Stimulated activated naive CD8-positive, alpha-beta T cell treated with anti-CD3 and anti-CD28 coated beads, Interleukin-15, Interleukin-2, amounts not matched to agents 100 ng/mL and 50 ng/mL, for 24 hours (primary cell): ENCODE measurements at regions not wholly inside any gene's neighbourhood (a gene's known extent, or its start where the extent isn't known, plus 50 kb on each side); places are given as distances from the start of the nearest gene placed in this dataset.
"Not testable (repeated sequence)": the region's sequence is repeated elsewhere in the genome, so short reads cannot be mapped to it uniquely, and the experiment has no call there.

Source experiments
- H3K27ac Mint-ChIP-seq: one replicate; pipeline ENCODE4 v1.8.0; 2021; ENCODE audit warnings: mild to moderate bottlenecking, mixed read lengths
- H3K27me3 Mint-ChIP-seq: one replicate; pipeline ENCODE4 v1.8.0; 2021; ENCODE audit warnings: mixed read lengths
- H3K36me3 Mint-ChIP-seq: one replicate; pipeline ENCODE4 v1.8.0; 2021; ENCODE audit warnings: low read depth, mixed read lengths
- H3K4me1 Mint-ChIP-seq: one replicate; pipeline ENCODE4 v1.8.0; 2021; ENCODE audit warnings: low read depth, mixed read lengths
- H3K4me3 Mint-ChIP-seq: one replicate; pipeline ENCODE4 v1.8.0; 2021; ENCODE audit warnings: mild to moderate bottlenecking, mixed read lengths
- H3K9me3 Mint-ChIP-seq: one replicate; pipeline ENCODE4 v1.8.0; 2021; ENCODE audit warnings: mixed read lengths

DNA sequence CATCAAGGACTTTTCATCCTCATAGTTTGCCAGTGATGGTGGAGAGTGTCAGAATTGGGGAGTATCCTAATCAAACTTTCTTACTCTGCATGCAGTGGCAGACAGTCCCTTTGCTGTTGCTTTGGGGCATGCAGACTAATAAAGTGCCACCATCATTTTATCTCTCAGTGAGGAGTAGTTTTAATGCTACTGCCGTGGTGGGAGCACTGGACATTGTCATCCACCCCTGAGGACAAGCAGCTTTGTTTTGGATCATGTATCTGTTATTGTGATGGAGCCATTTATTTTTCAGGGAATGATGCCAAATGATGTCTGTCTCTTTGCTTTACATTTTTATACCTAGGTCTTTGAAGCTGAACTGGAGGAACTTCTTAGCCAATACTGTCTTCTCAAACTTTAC lies 1226.9 kb downstream of the FOXD4L5 start:
- H3K36me3 Mint-ChIP-seq, H3K4me3 Mint-ChIP-seq, H3K27ac Mint-ChIP-seq, H3K9me3 Mint-ChIP-seq, H3K4me1 Mint-ChIP-seq, H3K27me3 Mint-ChIP-seq: not testable (repeated sequence)

DNA sequence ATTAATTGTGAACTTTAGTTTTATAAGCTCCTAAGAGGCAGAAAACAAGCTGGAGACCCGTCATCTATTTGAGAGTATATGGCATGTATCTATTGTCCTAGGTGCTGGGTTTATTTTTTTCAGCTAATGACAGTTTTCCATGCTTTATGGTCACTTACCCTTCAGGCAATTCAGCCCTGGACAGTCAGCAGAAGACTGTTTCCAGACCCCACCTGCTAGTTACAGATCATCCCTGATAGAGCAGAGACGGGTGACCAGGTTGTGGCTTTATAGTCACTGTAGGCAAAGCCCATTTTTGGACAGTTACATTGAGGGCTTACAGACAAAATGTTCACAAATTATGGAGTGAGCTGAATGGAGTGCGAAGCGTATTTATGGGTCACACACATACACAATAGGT lies 1227.5 kb downstream of the FOXD4L5 start:
- no peaks in the 10 kb centered on the region for H3K36me3 Mint-ChIP-seq
- no peaks in the 10 kb centered on the region for H3K9me3 Mint-ChIP-seq
- no peaks in the 10 kb centered on the region for H3K4me1 Mint-ChIP-seq
- no peak overlapping the region for H3K4me3 Mint-ChIP-seq
- no peak overlapping the region for H3K27ac Mint-ChIP-seq
- no peaks in the 10 kb centered on the region for H3K27me3 Mint-ChIP-seq

DNA sequence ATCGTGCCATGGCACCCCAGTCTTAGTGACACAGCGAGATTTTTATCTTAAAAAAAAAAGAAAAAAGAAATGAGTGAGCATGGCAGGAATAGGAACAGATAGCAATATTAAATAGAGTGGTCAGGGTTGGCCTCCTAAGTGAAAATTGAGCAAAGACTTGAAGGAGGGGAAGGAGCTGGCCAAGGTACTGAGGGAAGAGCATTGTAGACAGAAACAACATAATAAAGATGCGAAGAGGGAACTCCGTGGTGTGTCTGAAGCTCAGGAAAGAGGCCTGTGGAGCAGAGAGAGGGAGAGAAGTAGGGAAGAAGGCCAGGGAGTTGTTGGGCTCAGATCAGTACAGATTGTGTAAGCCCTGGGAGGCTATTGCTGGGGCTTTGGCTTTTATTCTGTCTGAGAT lies 1256.1 kb downstream of the FOXD4L5 start:
- H3K27ac Mint-ChIP-seq, H3K4me3 Mint-ChIP-seq, H3K27me3 Mint-ChIP-seq, H3K36me3 Mint-ChIP-seq, H3K4me1 Mint-ChIP-seq, H3K9me3 Mint-ChIP-seq: not testable (repeated sequence)

DNA sequence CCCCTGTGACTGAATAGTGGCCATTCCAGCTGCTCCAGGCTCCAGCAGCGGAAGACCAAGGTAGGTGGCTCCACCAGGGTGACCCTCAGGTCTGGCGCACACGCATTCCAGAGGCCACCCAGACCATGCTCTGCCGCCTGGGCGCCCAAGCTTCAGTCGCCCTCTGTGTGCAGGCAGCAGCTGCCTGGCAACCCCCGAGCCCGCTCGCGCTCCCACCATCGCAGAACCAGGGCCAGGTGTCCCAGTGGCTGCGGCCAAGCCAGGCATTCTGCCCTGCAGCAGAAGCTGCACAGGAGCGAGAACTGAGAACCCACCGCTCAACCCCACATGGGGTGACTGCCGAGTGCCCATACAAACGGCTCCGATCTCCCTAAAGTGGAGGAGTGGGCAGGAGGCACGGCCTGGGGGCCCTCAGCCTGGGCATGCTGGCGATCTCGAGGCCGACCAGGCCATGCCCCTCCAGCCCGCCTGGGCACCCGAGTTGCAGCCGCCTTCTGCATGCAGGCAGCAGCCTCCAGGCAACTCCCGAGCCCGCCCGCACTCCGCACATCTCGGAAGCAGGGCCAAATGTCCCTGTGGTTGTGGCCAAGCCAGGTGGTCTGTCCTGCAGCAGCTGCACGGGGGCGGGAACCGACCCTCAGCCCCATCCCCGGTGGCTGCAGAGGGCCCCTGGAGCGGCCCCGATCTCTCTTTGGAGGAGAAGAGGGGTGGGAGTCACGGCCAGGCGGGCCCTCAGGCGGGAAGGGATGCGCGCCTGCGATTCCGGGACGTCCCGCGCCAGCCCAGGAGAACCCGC lies 1264.1 kb downstream of the FOXD4L5 start:
- H3K4me1 Mint-ChIP-seq, H3K27ac Mint-ChIP-seq, H3K36me3 Mint-ChIP-seq, H3K27me3 Mint-ChIP-seq, H3K4me3 Mint-ChIP-seq, H3K9me3 Mint-ChIP-seq: not testable (repeated sequence)

DNA sequence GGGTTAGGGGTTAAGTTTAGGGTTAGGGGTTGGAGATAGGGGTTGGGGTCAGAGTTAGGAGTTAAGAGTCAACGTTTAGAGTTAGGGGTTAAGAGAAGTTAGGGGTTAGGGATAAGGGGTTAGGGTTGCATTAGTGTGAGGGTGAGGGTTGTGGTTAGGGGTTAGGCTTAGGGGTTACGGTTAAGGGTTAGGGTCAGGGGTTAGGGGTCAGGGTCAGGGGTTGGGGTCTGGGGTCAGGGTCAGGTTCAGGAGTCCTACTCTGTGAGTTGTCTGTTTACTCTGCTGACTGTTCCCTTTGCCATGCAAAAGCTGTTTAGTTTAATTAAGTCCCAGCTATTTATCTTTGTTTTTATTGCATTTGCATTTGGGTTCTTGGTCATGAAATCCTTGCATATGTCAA lies 1267.3 kb downstream of the FOXD4L5 start:
- not testable (repeated sequence) for H3K36me3 Mint-ChIP-seq, H3K4me1 Mint-ChIP-seq, H3K27me3 Mint-ChIP-seq, H3K4me3 Mint-ChIP-seq, H3K27ac Mint-ChIP-seq, H3K9me3 Mint-ChIP-seq

DNA sequence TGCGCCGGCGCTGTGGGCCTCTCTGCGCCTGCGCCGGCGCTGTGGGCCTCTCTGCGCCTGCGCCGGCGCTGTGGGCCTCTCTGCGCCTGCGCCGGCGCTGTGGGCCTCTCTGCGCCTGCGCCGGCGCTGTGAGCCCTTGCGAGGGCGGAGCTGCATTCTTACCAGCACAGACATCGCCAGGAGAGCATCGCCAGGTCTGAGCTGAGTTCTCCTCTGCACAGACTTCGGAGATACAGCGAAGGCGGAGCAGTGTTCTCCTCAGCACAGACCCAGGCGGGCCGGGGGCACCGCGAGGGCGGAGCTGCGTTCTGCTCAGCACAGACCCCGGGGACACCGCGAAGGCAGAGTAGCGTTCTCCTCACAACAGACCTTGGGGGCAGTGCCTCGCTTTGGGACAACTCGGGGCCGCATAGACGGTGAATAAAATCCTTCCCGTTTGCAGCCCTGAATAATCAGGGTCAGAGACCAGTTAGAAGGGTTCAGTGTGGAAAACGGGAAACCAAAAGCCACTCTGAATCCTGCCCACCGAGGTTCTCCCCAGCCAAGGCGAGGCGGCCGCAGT lies 1268.1 kb downstream of the FOXD4L5 start:
- Mint-ChIP-seq H3K27ac (peak overlapping the region; percentile 40), H3K4me3 (peak overlapping the region; percentile 80)
- H3K9me3 Mint-ChIP-seq, H3K4me1 Mint-ChIP-seq, H3K27me3 Mint-ChIP-seq, H3K36me3 Mint-ChIP-seq: not testable (repeated sequence)

DNA sequence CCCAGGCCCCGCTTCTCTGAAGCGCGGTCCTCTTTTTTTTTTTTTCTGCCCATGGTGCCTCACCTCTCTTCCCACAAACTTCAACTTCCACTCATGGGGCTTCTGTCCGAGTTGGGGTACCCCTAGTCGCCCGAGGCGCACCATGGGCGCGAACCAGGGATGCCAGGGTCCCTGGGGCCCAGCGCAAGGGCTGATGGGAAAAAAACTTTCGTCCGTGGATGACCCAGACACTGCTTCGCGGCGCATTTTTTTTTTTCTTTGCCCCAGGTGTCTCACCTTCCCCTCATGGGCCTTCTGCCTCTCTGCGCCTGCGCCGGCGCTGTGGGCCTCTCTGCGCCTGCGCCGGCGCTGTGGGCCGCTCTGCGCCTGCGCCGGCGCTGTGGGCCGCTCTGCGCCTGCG lies 1268.8 kb downstream of the FOXD4L5 start:
- H3K4me1 Mint-ChIP-seq, H3K9me3 Mint-ChIP-seq, H3K27me3 Mint-ChIP-seq, H3K36me3 Mint-ChIP-seq: not testable (repeated sequence)
- Mint-ChIP-seq H3K27ac (peak overlapping the region; percentile 79), H3K4me3 (peak overlapping the region; percentile 80)

DNA sequence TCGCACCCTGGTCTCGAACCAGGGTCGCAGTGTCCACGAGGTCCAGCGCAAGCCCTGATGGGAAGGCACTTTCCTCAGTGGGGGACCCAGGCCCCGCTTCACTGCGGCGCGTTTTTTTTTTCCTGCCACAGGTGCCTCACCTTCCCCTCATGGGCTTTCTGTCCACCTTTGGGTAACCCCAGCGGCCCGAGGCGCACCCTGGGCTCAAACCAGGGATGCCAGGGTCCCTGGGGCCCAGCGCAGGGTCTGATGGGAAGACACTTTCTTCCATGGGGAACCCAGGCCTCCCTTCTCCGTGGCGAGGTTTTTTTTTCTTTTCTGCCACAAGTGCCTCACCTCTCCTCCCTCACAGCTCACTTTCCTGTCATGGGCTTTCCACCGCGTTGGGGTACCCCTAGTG lies 1269.9 kb downstream of the FOXD4L5 start:
- no peaks in the 10 kb centered on the region for H3K4me1 Mint-ChIP-seq
- H3K36me3 Mint-ChIP-seq: no peaks in the 10 kb centered on the region
- no peak overlapping the region for H3K27ac Mint-ChIP-seq
- no peaks in the 10 kb centered on the region for H3K9me3 Mint-ChIP-seq
- H3K4me3 Mint-ChIP-seq: peak overlapping the region; percentile 80
- no peaks in the 10 kb centered on the region for H3K27me3 Mint-ChIP-seq

DNA sequence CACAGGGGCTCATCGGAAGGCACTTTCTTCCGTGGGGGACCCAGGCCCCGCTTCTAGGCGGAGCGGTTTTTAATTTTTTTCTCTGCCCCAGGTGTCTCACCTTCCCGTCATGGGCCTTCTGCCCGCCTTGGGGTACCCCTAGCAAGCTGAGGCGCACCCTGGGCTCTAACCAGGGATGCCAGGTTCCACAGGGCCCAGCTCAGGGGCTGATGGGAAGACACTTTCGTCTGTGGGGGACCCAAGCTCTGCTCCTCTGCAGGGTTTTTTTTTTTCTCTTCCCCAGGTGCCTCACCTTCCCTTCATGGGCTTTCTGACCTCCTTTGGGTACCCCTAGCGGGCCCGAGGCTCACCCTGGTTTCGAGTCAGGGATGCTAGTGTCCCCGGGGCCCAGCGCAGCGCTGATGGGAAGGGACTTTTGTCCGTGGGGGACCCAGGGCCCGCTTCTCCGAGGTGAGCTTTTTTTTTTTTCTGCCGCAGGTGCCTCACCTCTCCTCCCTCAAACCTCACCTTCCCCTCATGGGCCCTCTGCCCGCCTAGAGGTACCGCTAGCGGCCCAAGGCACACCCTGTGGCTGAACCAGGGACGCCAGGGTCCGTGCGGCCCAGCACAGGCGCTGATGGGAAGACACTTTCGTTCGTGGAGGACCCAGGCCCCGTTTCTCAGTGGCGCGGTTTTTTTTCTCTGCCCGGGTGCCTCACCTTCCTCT lies 1270.5 kb downstream of the FOXD4L5 start:
- not testable (repeated sequence) for H3K4me3 Mint-ChIP-seq, H3K27ac Mint-ChIP-seq, H3K9me3 Mint-ChIP-seq, H3K36me3 Mint-ChIP-seq, H3K27me3 Mint-ChIP-seq, H3K4me1 Mint-ChIP-seq

DNA sequence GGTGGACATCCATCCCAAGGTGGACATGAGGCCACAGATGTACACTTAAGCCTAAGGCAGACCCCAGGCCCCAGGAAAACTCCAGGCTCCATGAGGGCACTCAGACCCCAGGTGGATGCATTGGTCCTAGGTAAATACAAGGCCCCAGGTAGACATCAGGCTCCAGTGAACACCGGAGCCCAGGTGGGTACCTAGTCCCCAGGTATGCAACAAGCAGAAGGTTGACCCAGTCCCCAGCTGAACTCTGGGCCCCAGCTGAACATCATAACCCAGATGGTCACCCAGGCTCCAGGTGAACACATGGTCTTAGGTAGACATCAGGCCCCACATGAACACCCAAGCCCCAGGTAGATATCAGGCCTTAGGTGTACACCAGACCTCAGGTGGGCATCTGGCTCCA lies 1271.9 kb downstream of the FOXD4L5 start:
- not testable (repeated sequence) for H3K4me1 Mint-ChIP-seq, H3K36me3 Mint-ChIP-seq, H3K27me3 Mint-ChIP-seq, H3K4me3 Mint-ChIP-seq, H3K27ac Mint-ChIP-seq, H3K9me3 Mint-ChIP-seq

DNA sequence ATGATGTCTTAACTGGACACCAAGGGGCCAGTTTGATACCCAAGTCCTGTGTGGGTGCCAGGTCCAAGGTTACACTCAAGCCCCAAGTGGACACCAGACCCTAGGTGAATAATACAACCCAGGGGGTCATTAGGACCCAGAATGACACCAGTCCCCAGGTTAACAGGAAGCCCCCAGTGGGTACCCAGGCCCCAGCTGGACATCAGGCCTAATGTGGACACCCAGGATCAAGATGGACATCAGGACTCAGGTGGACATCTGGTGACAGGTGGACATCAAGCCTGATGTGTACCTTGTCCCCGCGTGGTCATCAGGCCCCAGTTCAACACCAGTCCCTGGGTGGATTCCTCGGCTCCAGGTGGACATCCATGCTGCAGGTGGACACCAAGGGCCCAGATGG lies 1273.0 kb downstream of the FOXD4L5 start:
- not testable (repeated sequence) for H3K4me1 Mint-ChIP-seq, H3K36me3 Mint-ChIP-seq

DNA sequence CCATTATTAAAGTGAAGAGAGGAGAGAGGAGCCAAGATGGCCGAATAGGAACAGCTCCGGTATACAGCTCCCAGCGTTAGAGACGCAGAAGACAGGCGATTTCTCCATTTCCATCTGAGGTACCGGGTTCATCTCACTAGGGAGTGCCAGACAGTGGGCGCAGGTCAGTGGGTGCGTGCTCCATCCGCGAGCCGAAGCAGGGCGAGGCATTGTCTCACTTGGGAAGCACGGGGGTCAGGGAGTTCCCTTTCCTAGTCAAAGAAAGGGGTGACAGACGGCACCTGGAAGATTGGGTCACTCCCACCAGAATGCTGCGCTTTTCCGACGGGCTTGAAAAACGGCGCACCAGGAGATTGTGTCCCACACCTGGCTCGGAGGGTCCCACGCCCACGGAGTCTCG lies 1305.3 kb downstream of the FOXD4L5 start:
- not testable (repeated sequence) for H3K27ac Mint-ChIP-seq, H3K9me3 Mint-ChIP-seq, H3K36me3 Mint-ChIP-seq, H3K4me1 Mint-ChIP-seq, H3K4me3 Mint-ChIP-seq, H3K27me3 Mint-ChIP-seq

More for the DNA sequence above, 1273.0 kb downstream of the FOXD4L5 start:
- not testable (repeated sequence) for H3K27ac Mint-ChIP-seq, H3K27me3 Mint-ChIP-seq, H3K4me3 Mint-ChIP-seq, H3K9me3 Mint-ChIP-seq
